ENCODE measurements at regions not wholly inside any gene's neighbourhood (a gene's known extent, or its start where the extent isn't known, plus 50 kb on each side); places are given as distances from the start of the nearest gene placed in this dataset.

DNA sequence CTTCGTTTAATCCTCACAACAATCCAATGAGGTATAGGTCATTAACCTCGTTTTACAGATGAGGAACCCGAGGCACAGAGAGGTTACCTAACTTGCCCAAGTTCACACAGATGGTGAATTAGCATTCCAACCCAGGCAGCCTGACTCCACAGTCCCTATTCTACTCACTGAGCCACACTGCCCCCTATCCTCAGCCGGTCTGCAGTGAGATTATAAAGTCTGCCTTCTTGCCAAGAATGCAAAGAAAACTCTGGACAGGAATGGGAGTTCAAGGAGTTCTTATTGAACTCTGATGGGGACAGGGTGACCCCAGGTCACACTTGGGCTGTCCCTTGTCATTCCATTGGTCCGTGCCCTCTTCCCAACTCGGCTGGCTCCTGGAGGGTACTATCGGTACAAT lies 94.0 kb upstream of the KCNK12 start:
- ATAC-seq, result no peak
- DNase-seq, result no peak

DNA sequence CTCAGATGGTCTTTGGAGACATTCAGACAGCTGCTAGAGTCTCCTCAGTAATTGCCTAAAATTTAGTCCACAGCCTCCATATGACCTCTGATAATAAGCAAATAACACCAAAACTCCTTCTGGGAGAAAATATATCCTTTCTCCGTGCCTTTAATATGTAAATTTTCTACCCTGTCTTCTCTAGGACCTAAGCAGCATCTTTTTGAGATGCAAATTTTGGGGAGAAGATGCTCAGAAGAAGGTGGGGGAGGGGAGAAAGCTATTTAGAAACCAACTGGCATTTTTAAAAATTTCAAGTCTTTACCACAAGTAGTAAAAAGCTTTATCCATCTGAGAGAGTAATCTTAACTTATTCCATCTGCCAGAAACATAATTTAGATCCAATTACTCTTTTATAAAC lies 91.8 kb upstream of the KCNK12 start:
- H3K9me3 Mint-ChIP-seq, result no peaks in the 10 kb centered on the region
- no peaks in the 10 kb centered on the region for H3K4me1 Mint-ChIP-seq
- DNase-seq (no peak), ATAC-seq (no peak)
- no peak overlapping the region for H3K4me3 Mint-ChIP-seq
- no peak overlapping the region for H3K27ac Mint-ChIP-seq
- H3K27me3 Mint-ChIP-seq, result no peaks in the 10 kb centered on the region

More for the DNA sequence above, 94.0 kb upstream of the KCNK12 start:
- Mint-ChIP-seq H3K4me1 (no peaks in the 10 kb centered on the region), H3K9me3 (no peaks in the 10 kb centered on the region), H3K27me3 (no peaks in the 10 kb centered on the region), H3K27ac (no peak overlapping the region), H3K4me3 (no peak overlapping the region)

DNA sequence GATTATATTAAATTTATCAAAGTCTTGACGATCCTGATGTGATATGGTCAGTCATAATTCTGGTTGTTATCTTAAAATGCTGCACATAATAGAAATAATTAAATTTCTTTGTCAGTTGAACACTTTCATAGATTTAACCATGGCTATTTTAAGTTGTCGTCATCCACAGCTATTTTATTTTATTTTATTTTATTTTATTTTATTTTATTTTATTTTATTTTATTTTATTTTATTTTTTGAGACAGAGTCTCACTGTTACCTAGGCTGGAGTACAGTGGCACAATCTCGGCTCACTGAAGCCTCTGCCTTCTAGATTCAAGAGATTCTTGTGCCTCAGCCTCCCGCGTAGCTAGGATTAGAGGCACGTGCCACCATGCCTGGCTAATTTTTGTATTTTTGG lies 90.5 kb upstream of the KCNK12 start:
- Mint-ChIP-seq H3K9me3 (no peaks in the 10 kb centered on the region), H3K27me3 (no peaks in the 10 kb centered on the region), H3K4me3 (no peak overlapping the region), H3K27ac (no peak overlapping the region), H3K4me1 (no peaks in the 10 kb centered on the region)
- DNase-seq (no peak), ATAC-seq (no peak)

DNA sequence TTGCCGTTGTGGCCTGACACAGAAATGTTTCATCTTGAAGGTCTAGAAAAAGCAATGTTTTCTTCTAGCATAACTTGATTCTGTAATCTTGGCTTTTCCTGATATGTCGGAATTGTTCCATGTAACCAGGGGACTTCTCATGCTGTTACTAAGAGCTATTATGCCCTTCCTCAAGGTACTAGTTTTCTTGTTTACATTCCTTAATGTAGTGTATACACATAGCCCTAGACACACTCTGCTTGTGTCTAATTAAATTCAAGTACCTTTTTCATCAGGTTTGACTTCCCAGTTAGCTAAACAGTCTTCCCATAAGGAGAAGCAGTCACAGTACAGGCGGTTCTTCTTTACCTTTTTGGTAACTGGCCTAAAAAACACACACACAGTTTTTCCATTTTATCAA lies 89.4 kb upstream of the KCNK12 start:
- no peaks in the 10 kb centered on the region for H3K4me1 Mint-ChIP-seq
- ATAC-seq, result no peak

DNA sequence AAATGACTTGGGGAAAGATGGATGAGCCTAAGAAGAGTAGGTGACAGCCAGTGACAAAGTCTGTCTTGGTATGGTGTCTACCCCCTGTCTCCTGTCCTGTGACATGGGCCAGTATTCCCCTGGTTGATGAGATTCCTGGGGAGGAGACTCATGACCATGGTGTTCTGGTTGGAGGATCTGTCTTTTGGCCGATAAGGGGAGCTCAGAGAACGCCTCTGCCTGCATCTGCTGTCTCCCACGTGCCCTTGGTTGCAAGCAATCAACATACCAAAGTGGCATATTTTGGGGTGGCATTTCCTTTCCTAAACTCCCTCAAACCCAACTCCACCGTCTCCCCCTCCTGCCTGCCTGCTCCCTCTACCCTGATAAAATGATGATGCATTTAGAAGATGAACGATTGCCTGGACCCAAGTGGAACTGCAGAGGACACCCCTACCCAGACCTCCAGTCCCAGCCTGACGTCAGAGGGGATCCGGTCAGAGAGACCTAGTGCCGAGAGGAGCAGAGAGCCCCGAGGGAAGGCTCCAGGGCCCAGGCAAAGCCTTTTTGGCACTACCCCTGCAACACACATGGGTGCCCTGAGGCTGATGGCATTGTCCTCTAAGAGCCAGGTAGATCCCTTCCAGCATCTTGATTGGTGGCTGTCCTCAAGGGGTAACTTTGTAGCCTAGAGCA lies 88.0 kb upstream of the KCNK12 start:
- H3K27ac Mint-ChIP-seq, result no peak overlapping the region
- H3K27me3 Mint-ChIP-seq, result no peaks in the 10 kb centered on the region
- H3K9me3 Mint-ChIP-seq, result no peaks in the 10 kb centered on the region
- no peak for ATAC-seq
- no peak for DNase-seq
- H3K4me1 Mint-ChIP-seq, result no peaks in the 10 kb centered on the region
- H3K4me3 Mint-ChIP-seq, result no peak overlapping the region

More for the DNA sequence above, 89.4 kb upstream of the KCNK12 start:
- no peak overlapping the region for H3K27ac Mint-ChIP-seq
- DNase-seq, result no peak
- H3K9me3 Mint-ChIP-seq, result no peaks in the 10 kb centered on the region
- H3K4me3 Mint-ChIP-seq, result no peak overlapping the region
- H3K27me3 Mint-ChIP-seq, result no peaks in the 10 kb centered on the region

DNA sequence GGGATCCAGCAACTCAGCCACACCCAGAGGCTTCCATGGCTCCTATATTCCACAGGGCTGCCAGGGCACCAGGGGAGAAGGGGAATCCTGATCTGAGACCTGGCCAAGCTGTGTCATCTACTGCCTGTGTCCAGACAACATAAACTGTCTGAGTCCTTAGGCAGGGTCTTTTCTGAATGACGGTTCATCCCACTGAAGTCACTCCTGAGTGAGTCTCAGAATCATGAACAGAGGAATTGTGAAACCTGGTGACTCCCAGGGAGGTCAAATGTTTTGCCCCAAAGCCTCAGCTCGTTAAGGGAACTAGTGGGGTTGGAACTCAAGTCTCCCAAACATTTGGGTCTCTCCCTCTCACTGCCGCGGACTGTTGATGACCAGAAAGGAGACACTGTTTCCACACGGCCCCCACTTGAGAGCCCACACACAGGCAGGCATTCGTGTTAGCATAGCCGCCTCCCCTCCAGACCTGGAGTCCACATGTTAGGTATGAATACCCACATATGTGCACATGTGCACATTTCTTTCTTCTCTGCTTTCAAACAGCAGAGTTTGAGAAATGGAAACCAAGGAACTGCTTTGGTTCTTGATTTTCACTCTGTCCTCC lies 87.2 kb upstream of the KCNK12 start:
- Mint-ChIP-seq H3K27ac (no peak overlapping the region), H3K4me1 (no peaks in the 10 kb centered on the region), H3K27me3 (no peaks in the 10 kb centered on the region), H3K4me3 (no peak overlapping the region), H3K9me3 (no peaks in the 10 kb centered on the region)
- no peak for DNase-seq
- ATAC-seq, result no peak

DNA sequence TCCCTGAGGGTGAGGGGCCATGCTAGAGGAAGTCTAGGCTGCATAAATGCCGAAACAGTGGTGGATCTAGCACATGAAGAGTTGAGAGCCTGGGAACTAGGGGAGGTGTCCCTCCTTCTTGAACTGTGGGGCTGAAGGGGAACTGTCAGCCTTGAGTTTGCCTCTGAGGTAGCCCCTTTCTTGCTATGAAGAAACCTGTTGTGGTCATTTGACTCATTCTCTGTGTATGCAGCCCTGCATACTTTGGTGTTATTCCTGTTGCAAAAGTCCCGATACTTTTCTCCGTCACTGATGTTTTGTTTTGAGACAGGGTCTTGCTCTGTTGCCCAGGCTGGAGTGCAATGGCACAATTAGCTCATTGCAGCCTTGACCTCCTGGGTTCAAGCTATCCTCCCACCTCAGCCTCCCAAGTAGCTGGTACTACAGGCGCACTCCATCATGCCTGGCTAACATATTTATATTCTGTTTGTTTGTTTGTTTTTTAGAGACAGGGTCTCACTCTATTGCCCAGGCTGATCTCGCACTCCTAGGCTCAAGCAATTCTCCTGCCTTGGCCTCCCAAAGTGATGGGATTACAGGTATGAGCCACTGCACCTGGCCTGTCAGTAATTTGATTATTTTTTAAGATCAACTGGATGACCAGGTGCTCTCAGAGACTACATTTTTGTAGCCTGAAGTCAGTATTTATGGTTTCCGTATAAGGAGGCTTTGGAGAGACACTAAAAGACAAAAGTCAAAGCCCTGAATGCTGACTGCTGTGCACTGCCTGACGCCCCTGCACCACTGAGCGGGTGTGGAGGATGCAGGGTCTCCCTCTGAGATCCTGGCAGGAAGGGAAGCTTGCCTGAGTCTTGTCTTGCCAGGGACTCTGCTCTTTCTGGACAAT lies 86.2 kb upstream of the KCNK12 start:
- no peak for DNase-seq
- no peak overlapping the region for H3K4me3 Mint-ChIP-seq
- no peaks in the 10 kb centered on the region for H3K4me1 Mint-ChIP-seq
- no peaks in the 10 kb centered on the region for H3K27me3 Mint-ChIP-seq
- H3K9me3 Mint-ChIP-seq, result no peaks in the 10 kb centered on the region
- peak; percentile 10 for ATAC-seq
- no peak overlapping the region for H3K27ac Mint-ChIP-seq

DNA sequence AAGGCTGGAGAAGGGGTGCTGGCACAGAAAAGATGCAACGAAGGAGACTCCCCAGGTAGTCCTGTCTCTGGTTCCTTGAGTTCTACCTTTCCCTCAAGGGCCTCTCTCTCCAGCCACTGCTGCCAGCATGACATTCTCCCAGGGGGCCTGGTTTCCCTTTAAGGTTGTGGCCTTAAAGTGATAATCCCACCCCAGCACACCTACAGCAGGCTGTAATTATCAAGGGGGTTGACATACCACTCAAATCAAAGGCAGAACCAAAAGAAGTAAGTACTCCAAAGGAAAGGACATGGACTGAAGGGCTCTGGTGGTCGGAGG lies 84.7 kb upstream of the KCNK12 start:
- no peak overlapping the region for H3K4me3 Mint-ChIP-seq
- no peaks in the 10 kb centered on the region for H3K27me3 Mint-ChIP-seq
- H3K27ac Mint-ChIP-seq, result no peak overlapping the region
- ATAC-seq (no peak), DNase-seq (no peak)
- H3K4me1 Mint-ChIP-seq, result no peaks in the 10 kb centered on the region
- H3K9me3 Mint-ChIP-seq, result no peaks in the 10 kb centered on the region

DNA sequence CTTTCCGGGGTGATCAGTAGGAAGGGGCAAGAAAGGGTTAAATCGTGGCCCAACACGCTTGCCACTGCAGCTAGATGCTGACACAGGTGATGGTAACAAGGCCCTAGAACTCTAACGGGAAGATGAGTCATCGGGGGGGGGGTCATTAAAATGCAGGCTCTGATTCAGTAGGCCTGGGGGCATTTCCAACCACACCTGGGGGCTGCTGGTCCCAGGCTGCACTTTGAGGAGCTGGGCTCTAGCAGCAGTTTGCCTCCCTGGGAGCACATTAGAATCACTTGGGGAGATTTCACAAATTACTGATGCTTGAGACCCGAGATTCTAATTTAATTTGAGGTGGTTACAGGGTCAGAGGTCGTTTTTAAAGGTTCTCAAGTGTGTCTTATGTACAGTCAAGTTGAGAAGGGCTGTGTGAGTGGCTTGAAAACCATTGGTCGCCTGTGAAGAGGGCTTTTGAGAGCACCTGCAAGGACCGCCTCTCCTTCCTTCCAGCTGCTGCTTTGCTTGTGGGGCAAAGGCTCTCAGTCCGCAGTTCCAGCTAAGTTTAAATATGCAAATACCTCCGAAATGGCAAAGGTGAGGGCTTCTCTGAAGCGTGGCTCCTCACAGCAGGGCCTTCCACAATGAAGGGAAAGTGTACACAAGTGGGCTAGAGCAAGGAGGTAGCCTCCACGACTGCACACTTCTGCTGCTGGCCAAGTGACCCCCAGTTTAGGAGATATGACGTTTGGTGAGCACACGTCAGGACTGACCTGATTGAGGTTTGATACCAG lies 84.2 kb upstream of the KCNK12 start:
- Mint-ChIP-seq H3K27me3 (no peaks in the 10 kb centered on the region), H3K27ac (no peak overlapping the region), H3K4me1 (no peaks in the 10 kb centered on the region), H3K4me3 (no peak overlapping the region), H3K9me3 (no peaks in the 10 kb centered on the region)
- DNase-seq (no peak), ATAC-seq (no peak)

DNA sequence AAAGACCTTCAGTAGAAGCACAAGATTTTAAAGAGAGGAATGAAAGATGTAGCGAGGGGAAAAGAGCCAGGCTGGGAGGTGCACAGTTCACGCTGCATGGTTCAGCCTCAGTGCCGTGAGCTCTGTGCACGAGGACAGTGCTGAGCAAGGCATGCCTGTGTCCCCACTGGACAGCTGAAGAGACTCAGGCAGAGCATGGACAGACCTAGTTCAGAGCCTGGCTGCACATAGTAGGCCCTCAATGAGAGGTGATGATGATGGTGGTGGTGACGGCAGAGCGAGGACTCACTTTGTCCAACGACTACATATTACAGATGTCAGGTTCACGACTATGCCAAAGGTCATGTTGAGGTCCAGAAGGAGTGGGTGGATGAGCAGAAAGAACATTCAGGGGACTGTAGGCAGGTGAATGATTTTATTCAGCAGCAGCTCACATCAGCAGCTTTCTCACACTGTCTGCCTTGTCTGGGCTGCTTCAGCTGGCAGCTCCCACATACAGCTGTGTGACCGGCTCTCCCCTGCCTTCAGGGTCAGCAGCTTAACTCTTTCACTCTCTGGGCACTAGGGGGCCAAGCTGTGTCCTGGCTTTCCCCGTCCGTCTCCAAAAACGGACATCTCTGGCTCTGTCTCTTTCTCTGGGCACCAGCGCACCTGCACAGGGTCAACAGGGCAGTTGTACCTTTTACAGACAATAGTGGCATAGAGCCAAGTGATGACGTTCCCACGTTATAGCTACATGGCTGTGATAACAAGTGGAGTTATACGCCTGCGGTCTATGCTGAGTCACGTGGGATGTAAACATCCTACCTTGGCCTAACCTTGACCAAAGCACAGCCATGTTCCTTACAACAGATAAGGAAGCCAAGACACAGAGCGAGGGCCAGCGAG lies 83.4 kb upstream of the KCNK12 start:
- Mint-ChIP-seq H3K9me3 (no peaks in the 10 kb centered on the region), H3K27me3 (no peaks in the 10 kb centered on the region), H3K27ac (no peak overlapping the region), H3K4me3 (no peak overlapping the region), H3K4me1 (no peaks in the 10 kb centered on the region)
- ATAC-seq (no peak), DNase-seq (no peak)

DNA sequence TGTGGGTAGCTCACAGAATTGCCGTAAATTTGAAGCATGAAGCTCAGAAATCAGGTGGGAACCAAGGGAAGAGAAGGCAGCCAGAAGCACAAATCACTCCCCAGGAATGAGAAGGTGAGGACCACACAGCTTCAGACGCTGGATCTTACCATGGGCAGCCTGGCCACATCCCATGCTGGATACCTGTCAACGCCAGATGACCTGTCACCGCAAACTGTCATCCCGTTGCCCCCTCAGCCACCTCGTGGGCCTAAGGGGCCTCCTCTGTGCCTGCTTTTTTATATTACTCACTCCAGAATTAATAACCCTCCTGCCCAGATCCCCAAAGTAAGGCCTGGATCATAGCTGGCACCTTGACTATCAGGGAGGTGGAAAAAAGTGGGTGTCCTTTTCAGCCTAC lies 82.3 kb upstream of the KCNK12 start:
- Mint-ChIP-seq H3K4me1 (no peaks in the 10 kb centered on the region), H3K4me3 (no peak overlapping the region), H3K27me3 (no peaks in the 10 kb centered on the region), H3K9me3 (no peaks in the 10 kb centered on the region), H3K27ac (no peak overlapping the region)
- DNase-seq (no peak), ATAC-seq (no peak)

DNA sequence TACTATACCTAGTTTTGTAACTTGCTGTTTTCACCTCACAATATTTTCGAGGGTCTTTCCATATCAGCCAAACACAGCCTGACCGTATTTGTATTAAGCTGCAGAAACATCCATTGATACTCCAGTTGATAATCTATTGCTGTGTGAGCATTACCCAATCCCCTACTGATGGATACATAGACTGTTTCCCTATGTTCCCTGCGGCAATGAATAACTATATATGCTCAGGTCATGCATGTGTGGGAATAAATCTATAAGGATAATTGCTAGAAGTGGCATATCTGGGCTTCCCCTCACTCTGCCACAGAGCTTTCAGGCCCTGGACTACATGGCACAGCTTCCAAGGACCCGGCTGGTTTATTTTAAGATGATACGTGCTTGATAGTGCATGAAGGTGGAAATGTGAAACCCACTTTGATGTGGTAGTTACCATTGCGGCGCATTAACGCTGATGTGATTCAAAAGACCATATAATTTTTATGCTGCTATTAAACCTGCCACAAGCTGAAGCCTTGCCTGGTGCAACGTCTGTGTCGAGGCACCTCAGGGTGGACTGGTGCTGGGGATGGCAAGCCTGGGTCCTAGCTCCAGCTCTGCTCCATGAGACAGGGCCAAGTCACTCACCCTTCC lies 81.4 kb upstream of the KCNK12 start:
- no peak for DNase-seq
- H3K27me3 Mint-ChIP-seq, result no peaks in the 10 kb centered on the region
- no peak overlapping the region for H3K4me3 Mint-ChIP-seq
- no peaks in the 10 kb centered on the region for H3K4me1 Mint-ChIP-seq
- no peak for ATAC-seq
- no peak overlapping the region for H3K27ac Mint-ChIP-seq
- no peaks in the 10 kb centered on the region for H3K9me3 Mint-ChIP-seq

DNA sequence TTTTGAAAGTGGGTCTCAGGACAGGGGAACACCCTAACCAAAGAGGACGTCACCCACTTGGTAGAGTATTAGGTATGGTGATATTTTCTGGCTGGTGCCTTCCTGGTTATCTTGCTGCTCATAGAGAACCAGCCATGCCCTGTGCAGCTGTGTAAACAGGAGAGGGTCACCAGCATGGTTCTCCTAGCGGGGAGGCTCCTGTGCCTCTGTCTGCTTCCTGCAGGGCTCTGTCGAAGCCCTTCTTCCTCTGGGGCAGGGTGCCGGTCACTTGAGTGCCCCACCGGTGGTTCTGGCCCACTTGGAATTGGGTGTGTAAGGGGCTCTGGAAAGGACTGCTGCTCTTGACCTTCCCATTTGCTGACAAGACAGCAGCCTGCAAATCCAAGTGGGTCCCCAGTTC lies 80.5 kb upstream of the KCNK12 start:
- Mint-ChIP-seq H3K4me1 (no peaks in the 10 kb centered on the region), H3K27ac (no peak overlapping the region), H3K4me3 (no peak overlapping the region), H3K27me3 (no peaks in the 10 kb centered on the region), H3K9me3 (no peaks in the 10 kb centered on the region)
- DNase-seq, result no peak
- ATAC-seq, result no peak

DNA sequence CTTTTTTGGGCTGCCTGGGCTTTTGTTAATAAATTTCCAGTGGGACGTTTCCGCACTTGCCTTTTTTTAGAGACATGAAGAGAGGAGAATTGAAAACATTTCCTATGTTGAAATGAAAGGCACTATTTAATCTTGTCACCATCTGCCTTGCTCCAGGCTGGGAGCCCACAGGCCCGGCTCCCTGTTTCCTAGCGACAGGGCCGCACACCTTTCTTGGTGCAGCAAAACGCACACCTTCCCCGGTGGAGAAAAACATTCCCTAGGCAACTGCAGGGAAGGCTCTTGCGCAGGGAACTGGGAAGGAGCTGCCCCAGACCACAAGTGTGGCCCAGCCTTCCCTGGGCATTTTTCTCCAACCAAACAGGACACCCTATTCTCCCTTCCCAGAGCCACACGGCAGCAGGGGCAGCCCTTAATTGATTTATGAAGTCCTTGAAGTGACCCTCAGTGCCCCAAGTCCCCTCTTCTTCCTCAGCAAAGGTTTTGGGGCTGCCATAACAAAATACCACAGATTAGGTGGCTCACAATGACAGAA lies 79.3 kb upstream of the KCNK12 start:
- H3K27me3 Mint-ChIP-seq, result no peaks in the 10 kb centered on the region
- H3K4me1 Mint-ChIP-seq, result no peaks in the 10 kb centered on the region
- ATAC-seq (no peak), DNase-seq (no peak)
- no peak overlapping the region for H3K27ac Mint-ChIP-seq
- H3K9me3 Mint-ChIP-seq, result no peaks in the 10 kb centered on the region
- H3K4me3 Mint-ChIP-seq, result no peak overlapping the region
